H1 (cell line): ENCODE measurements at regions not wholly inside any gene's neighbourhood (a gene's known extent, or its start where the extent isn't known, plus 50 kb on each side); places are given as distances from the start of the nearest gene placed in this dataset.

Experiments
- BCL11A ChIP-seq, 2 experiments: IDR thresholded peaks; one replicate each; pipeline ENCODE4 v1.6.1; 2011; ENCODE audit warnings: low read depth in 2 of 2, low read length in 2 of 2, mild to moderate bottlenecking in 2 of 2
- RAD21 ChIP-seq, 2 experiments: IDR thresholded peaks in 1 of 2; conservative IDR thresholded peaks in 1 of 2; 2 replicates each; pipeline ENCODE4 v1.6.1; 2011; ENCODE audit warnings: low read depth in 2 of 2, low read length in 2 of 2, improper control_type of control experiment in 1 of 2, inconsistent platforms in 1 of 2, mild to moderate bottlenecking in 1 of 2, moderate library complexity in 1 of 2
- SIX5 ChIP-seq: IDR thresholded peaks from 2 replicates; pipeline ENCODE4 v1.6.1; 2011; ENCODE audit warnings: mild to moderate bottlenecking, low read depth, low read length

DNA sequence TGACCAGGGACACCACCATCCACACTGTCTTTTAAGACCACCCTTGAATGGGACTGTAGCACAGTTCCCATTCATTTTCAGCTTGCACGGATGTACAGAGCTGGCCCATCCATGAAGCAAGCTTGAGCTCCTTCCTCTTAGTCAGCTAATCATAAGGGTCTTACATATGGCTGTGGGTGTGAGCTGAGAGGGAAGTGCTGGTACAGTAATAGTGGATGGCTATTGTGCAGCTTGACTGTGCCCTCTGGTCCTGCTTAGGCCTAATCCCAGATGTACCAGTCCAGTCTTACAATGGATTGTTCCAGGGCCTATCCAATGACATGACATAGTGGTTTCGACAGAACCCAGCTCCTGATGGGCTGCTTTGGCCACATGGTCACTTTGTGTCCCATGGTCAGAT, 96.9 kb upstream of the ZNF438 start (continued):
- no peak for TF ChIP-seq BCL11A (IDR thresholded peaks at IDR 0.05; ENCODE audit: low read depth in 2 of 2, low read length in 2 of 2)
- no peak for TF ChIP-seq SIX5
- no peak for TF ChIP-seq RAD21 (IDR thresholded peaks at IDR 0.05 in 1 of 2, conservative IDR thresholded peaks at IDR 0.05 in 1 of 2; ENCODE audit: low read depth in 2 of 2, low read length in 2 of 2)
